NCI-H1048 (cell line): ENCODE measurements at regions not wholly inside any gene's neighbourhood (a gene's known extent, or its start where the extent isn't known, plus 50 kb on each side); places are given as distances from the start of the nearest gene placed in this dataset.

Experiments
- DNase-seq: peaks from one replicate; lab custom pipeline; 2025; lab: John Stamatoyannopoulos, UW

GRCh38 chr2:45337481-45337880, 273.6 kb downstream of the SRBD1 start:
- no peak for DNase-seq

GRCh38 chr2:45334205-45334604, 276.9 kb downstream of the SRBD1 start:
- no peak for DNase-seq

GRCh38 chr2:45332567-45332966, 278.5 kb downstream of the SRBD1 start:
- DNase-seq = no peak

- DNase-seq = no peak
Measured at GRCh38 chr2:45332094-45332493, 279.0 kb downstream of the SRBD1 start.

GRCh38 chr2:45331410-45331786, 279.7 kb downstream of the SRBD1 start:
- no peak for DNase-seq

- no peak for DNase-seq
Measured at GRCh38 chr2:45330637-45331409, 280.2 kb downstream of the SRBD1 start.

GRCh38 chr2:45330108-45330507, 281.0 kb downstream of the SRBD1 start:
- no peak for DNase-seq

- no peak for DNase-seq
Measured at GRCh38 chr2:45329045-45329677, 281.9 kb downstream of the SRBD1 start.

GRCh38 chr2:45328264-45328870, 282.7 kb downstream of the SRBD1 start:
- no peak for DNase-seq

- no peak for DNase-seq
Measured at GRCh38 chr2:45323344-45323743, 287.7 kb downstream of the SRBD1 start.

GRCh38 chr2:45320956-45321355, 290.1 kb downstream of the SRBD1 start:
- no peak for DNase-seq

GRCh38 chr2:45319683-45320455, 291.2 kb downstream of the SRBD1 start:
- DNase-seq = no peak

GRCh38 chr2:45318686-45319085, 292.4 kb downstream of the SRBD1 start:
- no peak for DNase-seq

GRCh38 chr2:45316576-45317338, 294.3 kb downstream of the SRBD1 start:
- DNase-seq = no peak

GRCh38 chr2:45315861-45316260, 295.2 kb downstream of the SRBD1 start:
- DNase-seq = no peak

- no peak for DNase-seq
Measured at GRCh38 chr2:45312275-45312674, 298.8 kb downstream of the SRBD1 start.

GRCh38 chr2:45311559-45311958, 299.5 kb downstream of the SRBD1 start:
- DNase-seq = no peak

- DNase-seq = no peak
Measured at GRCh38 chr2:45307147-45307546, 297.9 kb upstream of the SIX2 start.

GRCh38 chr2:45305599-45305998, 296.3 kb upstream of the SIX2 start:
- no peak for DNase-seq

- no peak for DNase-seq
Measured at GRCh38 chr2:45303417-45304202, 294.4 kb upstream of the SIX2 start.
